ENCODE measurements at regions not wholly inside any gene's neighbourhood (a gene's known extent, or its start where the extent isn't known, plus 50 kb on each side); places are given as distances from the start of the nearest gene placed in this dataset.

- TF ChIP-seq CTCF (IDR thresholded peaks at IDR 0.05; ENCODE audit: low read depth, low read length, poor library complexity, severe bottlenecking) (no peak), EZH2phosphoT487 (IDR thresholded peaks at IDR 0.05; ENCODE audit: borderline replicate concordance, low read length) (no peak)
Measured at GRCh38 chr11:112829971-112830654, 131.1 kb upstream of the NCAM1 start.

Measured in DOHH2 (cell line).